ENCODE measurements at regions not wholly inside any gene's neighbourhood (a gene's known extent, or its start where the extent isn't known, plus 50 kb on each side); places are given as distances from the start of the nearest gene placed in this dataset.

- Histone ChIP-seq H3K9me2 (replicated peaks; ENCODE audit: control insufficient read depth, low read length) (no peaks in the 10 kb centered on the region), H3K4me3 (ENCODE audit: low read length) (no peak overlapping the region), H3K27ac (ENCODE audit: low read depth, low read length) (no peak overlapping the region), H3K4me2 (ENCODE audit: low read length) (no peak overlapping the region), H4K20me1 (ENCODE audit: control insufficient read depth, insufficient read depth, low read depth, low read length) (no peaks in the 10 kb centered on the region), H3K27me3 (ENCODE audit: control insufficient read depth, low read length) (peaks cover 4% of the 10 kb centered on the region; the same call in 1 of the 2 replicates), H3F3A (ENCODE audit: control insufficient read depth, insufficient read depth) (no peaks in the 10 kb centered on the region), H3K36me3 (ENCODE audit: control insufficient read depth, low read length) (no peaks in the 10 kb centered on the region), H3K79me2 (ENCODE audit: control insufficient read depth, low read length) (no peaks in the 10 kb centered on the region), H3K9me3 (ENCODE audit: control insufficient read depth, insufficient read depth, low read length) (no peaks in the 10 kb centered on the region), H3K4me1 (ENCODE audit: control insufficient read depth, low read length) (no peaks in the 10 kb centered on the region)
- no peak for TF ChIP-seq EZH2phosphoT487 (IDR thresholded peaks at IDR 0.05; ENCODE audit: borderline replicate concordance, low read length)
- no peak for TF ChIP-seq CTCF (IDR thresholded peaks at IDR 0.05; ENCODE audit: low read depth, low read length, poor library complexity, severe bottlenecking)
Measured at GRCh38 chr10:81009296-81009695, 471.6 kb downstream of the SH2D4B start.

DNA sequence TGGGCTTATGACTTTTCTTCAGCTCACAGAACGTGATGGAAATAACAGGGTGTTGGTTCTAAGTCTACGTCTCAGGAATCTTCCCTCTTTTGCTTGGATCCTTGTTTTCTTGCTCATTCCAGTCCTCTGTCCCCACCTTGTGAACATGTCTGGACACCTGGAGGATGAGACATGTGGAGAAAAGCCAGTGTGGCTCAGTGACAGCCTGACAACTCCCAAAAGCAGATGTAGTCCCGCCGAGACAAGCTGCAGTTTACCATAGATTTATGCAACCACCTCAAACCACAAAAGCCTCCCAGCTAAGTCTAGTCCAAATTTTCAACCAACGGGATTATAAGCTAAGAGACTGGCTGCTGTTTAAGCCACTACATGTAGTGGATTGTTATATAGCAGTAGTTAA is 476.1 kb downstream of the SH2D4B start:
- Histone ChIP-seq H3K79me2 (ENCODE audit: control insufficient read depth, low read length) (no peaks in the 10 kb centered on the region), H3K27ac (ENCODE audit: low read depth, low read length) (no peak overlapping the region), H3K27me3 (ENCODE audit: control insufficient read depth, low read length) (peaks cover 5% of the 10 kb centered on the region; the same call in 1 of the 2 replicates), H3F3A (ENCODE audit: control insufficient read depth, insufficient read depth) (no peaks in the 10 kb centered on the region), H3K9me2 (replicated peaks; ENCODE audit: control insufficient read depth, low read length) (no peaks in the 10 kb centered on the region), H3K36me3 (ENCODE audit: control insufficient read depth, low read length) (no peaks in the 10 kb centered on the region), H3K4me1 (ENCODE audit: control insufficient read depth, low read length) (no peaks in the 10 kb centered on the region), H4K20me1 (ENCODE audit: control insufficient read depth, insufficient read depth, low read depth, low read length) (no peaks in the 10 kb centered on the region), H3K4me2 (ENCODE audit: low read length) (no peak overlapping the region), H3K4me3 (ENCODE audit: low read length) (no peak overlapping the region), H3K9me3 (ENCODE audit: control insufficient read depth, insufficient read depth, low read length) (no peaks in the 10 kb centered on the region)
- TF ChIP-seq CTCF (IDR thresholded peaks at IDR 0.05; ENCODE audit: low read depth, low read length, poor library complexity, severe bottlenecking): no peak
- TF ChIP-seq EZH2phosphoT487 (IDR thresholded peaks at IDR 0.05; ENCODE audit: borderline replicate concordance, low read length): no peak

DNA sequence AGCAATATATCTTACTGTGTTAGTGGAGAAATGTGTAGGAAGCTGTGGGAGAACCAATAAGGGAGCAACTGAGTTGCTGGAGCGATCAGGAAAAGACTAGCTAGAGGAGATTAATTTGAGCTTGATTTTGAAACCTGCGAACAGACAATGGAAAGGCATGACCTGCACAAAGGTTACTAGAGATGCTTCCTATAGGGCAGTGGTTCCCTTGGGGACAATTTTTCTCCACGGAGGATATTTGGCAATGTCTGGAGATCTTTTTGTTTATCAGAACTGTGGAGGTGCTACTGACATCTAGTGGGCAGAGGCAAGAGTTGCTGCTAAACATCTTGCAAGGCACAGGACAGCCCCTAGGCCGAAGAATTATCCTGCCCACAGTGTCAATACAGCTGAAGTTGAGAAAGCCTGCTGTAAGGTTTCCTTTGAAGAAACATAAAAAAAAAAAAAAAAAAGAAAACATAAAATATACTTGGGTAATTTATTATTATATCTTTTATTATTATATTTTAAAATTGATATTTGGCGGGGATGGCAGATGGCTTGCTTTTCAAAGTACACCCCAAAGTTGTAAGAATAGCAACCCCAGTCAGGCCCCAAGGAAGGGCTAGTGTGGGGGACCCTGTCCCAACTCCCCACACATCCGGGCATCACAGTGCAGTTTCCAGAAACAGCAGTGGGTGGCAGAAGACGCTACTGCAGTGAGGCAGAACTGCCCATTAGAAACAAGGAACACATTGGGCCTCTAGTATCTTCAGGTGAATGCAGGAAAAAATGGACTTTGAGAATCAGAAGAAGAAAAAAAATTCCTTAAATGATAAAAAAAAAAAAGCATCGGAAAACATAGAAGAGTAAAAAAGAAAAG is 481.6 kb downstream of the SH2D4B start:
- H3K9me2 ChIP-seq (replicated peaks; ENCODE audit: control insufficient read depth, low read length): no peaks in the 10 kb centered on the region
- H3K79me2 ChIP-seq (ENCODE audit: control insufficient read depth, low read length): no peaks in the 10 kb centered on the region
- no peaks in the 10 kb centered on the region for H3K9me3 ChIP-seq (ENCODE audit: control insufficient read depth, insufficient read depth, low read length)
- no peaks in the 10 kb centered on the region for H3F3A ChIP-seq (ENCODE audit: control insufficient read depth, insufficient read depth)
- no peak overlapping the region for H3K27ac ChIP-seq (ENCODE audit: low read depth, low read length)
- TF ChIP-seq EZH2phosphoT487 (IDR thresholded peaks at IDR 0.05; ENCODE audit: borderline replicate concordance, low read length) (no peak), CTCF (IDR thresholded peaks at IDR 0.05; ENCODE audit: low read depth, low read length, poor library complexity, severe bottlenecking) (peak; percentile 73)
- H3K36me3 ChIP-seq (ENCODE audit: control insufficient read depth, low read length): no peaks in the 10 kb centered on the region
- H3K27me3 ChIP-seq (ENCODE audit: control insufficient read depth, low read length): peaks cover 1% of the 10 kb centered on the region; the same call in 1 of the 2 replicates
- no peak overlapping the region for H3K4me3 ChIP-seq (ENCODE audit: low read length)
- H3K4me2 ChIP-seq (ENCODE audit: low read length): no peak overlapping the region
- no peaks in the 10 kb centered on the region for H3K4me1 ChIP-seq (ENCODE audit: control insufficient read depth, low read length)
- H4K20me1 ChIP-seq (ENCODE audit: control insufficient read depth, insufficient read depth, low read depth, low read length): no peaks in the 10 kb centered on the region

All from DOHH2 (cell line).